GM21529 (cell line): ENCODE measurements at regions not wholly inside any gene's neighbourhood (a gene's known extent, or its start where the extent isn't known, plus 50 kb on each side); places are given as distances from the start of the nearest gene placed in this dataset.
"Not testable (repeated sequence)": the region's sequence is repeated elsewhere in the genome, so short reads cannot be mapped to it uniquely, and the experiment has no call there.

ENCODE experiments used
- ATAC-seq: cut with Tn5 transposase; IDR thresholded peaks from one replicate; pipeline ENCODE4 v1.9.1; 2021; ENCODE audit not compliant: unreplicated experiment

DNA sequence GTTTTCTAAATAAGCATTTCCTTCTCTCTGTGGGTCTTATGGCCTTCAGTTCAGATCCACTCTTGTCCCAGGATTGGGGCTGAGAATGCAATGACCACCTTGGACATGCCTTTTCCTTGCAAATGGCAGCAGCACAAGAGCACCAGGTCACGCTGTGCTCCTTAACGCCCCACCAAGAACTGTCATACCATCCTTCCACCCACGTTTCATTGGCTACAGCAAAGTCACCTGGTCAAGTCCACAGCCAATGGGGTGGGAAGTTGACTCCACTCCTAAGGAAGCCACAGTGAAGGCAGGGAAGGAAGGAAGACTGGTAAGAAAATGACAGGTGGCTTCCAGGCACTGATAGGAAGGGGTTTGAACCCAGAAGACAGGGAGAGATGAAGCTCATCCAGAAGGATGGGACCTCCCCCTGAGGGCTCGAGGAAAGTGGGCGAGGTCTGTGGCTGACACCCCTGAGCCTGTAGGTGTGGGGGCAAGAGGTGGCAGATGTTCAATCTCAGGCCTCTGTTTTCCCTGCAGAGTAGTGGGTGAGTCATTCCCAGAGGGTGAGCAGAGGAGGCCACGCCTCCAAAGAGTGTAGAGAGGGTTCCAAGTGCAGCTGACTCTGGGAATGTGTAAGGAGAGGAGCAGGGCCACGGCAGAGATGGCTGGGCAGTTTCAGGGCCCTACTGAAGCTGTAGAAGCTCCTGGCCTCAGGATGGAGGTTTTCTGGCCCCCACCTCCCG lies 113.5 kb upstream of the VRK1 start:
- ATAC-seq: peak; percentile 77

DNA sequence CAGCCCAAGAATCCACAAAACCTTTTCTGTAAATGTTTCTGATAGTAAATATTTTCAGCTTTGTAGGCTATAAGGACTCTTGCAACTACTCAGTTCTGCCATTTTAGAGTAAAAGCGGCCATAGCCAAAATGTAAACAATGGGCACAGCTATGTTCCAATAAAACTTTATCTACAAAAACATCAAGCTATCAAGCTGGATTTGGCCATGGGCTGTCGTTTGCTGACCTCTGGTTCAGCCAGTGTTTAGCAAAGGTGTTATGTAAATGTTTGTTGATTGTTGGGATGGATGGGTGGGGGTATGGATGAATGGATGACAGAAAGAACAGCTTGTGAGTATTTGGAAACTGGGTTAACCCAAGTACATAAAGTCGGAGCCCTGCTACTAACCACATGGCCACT lies 111.1 kb upstream of the VRK1 start:
- no peak for ATAC-seq

DNA sequence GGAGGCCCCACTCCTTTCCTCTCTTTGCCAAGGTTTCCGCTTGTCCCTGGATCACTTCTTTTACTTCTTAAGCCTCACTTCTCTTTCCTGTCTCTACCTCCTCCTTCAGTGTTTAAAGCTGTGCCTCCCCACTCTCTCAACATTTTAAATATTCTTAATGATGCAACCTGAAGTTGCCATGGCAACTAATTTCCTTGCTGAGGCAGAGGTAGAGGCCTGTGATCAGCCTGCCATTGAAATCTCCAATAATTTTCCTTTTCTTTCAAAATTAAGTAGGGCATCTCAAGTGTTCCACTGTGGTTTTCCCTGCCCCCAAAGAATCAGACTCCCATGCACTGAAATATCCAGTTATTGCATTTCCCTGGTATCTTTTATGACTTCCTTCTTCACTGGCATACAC lies 108.6 kb upstream of the VRK1 start:
- ATAC-seq: no peak

DNA sequence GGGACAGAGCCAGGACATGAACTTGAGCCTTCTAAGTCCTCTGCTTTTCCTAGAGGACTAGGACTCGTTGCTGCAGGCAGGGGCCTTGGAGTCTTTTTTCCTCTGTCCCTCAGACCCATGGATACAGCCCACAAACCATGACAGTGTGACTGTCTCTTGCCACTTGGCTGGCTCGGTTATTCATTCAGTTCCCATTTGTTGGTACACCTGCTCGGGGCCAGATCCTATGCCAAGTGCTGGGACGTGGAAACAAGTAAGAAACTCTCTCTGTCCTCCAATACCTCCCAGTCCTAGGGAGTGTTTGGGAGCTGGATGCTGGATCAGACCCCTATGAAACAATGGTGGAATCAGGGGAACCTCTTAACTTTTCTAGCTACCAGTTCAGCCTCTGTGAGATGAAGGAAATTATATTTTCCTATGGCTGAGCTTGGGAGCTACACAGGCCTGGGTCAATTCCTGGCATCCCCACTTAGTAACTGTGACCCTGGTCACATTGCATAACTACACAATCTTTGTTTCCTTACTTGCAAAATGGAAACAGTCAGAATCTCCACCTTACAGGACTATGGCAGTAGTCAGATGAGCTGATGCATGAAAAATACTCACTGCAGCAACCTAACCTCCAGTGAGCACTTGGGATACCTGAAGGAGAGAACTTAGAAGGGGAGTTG lies 106.3 kb upstream of the VRK1 start:
- ATAC-seq: no peak

DNA sequence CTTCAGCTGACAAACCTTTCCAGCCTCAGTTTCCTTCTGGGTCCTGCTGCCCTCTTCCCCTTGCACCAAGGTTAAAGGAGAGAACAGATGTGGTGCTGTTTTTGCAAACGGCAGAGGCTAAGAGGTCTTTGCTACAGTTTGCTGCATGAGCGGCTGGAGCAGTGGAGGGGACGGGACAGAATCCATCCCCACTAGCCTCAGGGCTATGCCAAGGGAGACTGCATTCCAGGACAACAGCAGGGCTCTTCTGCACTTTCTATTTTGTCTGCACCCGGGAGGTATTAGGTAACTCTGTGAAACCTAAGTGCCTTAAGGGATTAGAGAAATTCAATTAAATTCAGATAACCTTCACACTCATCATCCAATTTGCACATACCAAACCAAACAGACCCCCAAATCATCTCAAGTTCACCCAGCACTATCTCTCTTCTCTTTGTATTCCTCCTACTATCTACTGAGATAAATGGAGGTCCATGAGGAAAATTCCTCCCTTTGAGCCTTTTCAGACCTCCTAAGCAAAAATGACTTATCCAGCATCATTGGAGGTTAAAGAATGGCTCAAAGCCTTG lies 103.8 kb upstream of the VRK1 start:
- no peak for ATAC-seq

DNA sequence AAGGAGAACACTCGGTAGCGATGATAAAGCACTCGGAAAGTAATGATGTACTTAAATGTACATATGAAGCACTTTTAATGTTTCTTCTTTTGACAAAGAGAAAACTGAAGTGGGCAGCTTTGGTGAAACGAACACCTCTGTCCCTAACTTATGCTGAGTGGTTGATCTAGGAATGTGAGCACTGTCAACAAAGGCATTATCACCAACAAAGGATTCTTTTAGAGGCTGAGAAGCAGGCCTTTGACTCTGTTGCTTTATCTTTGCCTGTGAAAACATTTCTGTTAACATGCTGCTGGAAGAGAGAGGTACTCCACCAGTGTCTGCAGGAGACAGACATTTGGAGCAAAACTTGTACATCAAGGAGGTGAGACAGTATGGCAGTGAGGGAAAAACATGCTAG lies 103.2 kb upstream of the VRK1 start:
- ATAC-seq: no peak

DNA sequence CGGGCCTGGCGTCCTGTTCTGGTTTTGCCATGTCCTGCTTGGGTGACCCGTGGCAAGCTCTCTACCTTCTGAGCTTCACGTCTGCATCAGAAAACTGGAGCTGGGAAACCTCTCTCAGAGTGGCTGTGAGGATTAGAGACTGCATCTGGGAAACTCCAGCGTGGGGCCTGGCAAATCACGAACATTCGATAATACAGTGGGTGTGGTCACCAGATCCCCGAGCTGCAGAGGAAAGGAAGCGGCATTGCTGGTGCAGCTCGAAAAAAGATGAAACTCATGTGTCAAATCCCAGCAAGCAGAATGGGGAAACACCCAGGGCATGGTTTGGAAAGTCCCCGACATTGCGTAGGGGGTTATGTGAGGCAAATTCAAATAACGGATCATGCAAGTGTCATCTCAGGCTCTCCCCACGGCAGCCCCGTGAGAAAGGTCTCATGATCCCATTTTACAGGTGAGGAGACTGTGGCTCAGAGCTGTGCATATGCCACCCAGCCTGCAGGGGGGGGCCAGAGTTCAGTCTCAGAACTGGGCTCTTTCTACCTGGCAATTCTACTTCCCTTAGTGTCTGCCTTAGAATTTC lies 98.1 kb upstream of the VRK1 start:
- peak; percentile 84 for ATAC-seq

DNA sequence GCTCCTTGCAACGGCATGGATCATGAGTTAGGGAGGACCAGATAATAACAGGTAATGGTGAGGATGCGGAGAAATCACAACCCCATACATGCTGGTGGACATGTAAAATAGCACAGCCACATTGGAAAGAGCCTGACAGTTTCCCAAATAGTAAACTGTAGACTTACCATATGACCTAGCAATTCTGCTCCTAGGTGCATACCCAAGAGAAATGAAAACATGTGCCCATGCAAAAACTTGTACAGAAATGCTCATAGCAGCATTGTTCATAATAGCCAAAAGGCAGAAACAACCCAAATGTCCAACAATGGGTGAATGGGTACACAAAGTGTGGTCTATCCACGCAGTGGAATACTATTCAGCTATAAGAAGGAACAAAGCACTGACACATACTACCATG lies 97.5 kb upstream of the VRK1 start:
- no peak for ATAC-seq

DNA sequence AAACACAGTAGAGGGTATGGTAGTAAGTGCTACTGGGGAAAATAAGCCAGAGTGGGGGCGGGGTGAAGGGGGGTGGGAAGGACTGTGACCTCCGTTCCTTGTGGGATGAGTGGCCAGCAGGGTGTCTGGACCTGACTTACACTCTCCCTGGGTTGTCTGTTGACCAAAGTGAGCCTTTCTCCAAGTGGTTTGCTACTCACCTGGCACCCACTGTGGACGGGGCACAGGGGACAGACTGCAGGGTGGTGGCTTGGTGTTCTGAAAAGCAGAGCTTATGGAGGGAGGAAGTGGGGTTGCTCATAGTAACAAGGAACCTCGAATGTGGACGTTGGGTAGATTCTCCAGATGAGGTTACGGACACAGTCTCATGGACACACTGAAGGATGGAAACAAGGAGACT lies 94.4 kb upstream of the VRK1 start:
- no peak for ATAC-seq

DNA sequence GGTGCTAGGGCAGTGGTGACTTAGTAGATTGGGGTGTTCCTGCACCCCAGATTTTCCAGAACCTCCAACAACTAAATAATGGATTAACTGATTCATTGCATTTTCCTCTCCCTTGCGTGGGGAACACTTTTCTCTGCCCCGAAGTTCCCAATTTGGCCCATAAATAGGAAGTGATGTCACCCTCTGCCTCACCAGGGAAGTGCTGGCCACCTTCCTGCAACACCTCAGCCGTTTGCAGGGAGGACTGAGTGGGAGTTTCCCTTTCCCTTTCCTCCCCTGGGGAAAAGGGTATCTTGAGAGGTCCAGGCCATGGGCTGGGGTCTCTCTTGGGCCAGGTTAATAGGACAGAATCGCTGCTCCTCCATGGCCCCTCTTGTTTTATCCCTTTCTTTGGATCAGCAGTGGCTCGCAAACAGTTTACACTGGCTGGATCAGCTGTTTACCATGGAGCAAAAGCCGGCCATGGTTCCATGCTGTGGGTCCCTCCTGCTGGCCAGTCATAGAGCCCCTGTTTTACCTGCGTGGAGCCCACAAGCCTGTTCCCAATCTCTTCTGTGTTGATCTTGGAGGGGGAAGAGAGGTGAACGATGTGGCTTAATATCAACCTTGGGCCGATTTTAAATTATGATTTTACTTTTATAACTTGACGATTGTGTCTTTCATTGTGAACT lies 91.6 kb upstream of the VRK1 start:
- ATAC-seq: no peak

DNA sequence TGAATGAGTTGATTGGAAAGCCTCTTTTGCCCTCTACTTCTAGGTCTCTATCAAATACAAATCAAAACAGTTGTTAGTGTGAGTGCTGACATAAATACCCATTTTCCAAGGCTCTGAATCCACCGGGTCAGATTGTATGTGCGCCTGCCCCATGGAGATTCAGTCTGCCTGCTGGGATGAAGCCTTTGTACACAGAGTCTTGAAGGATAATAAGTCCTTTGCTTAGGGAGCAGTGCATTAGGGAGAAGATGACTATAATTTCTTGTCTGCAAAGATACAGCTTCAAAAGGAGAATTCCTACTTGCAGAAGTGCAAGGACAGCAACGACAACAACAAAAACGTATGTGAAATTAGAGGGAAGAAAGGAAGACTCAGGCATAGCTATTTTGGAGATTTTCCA lies 90.3 kb upstream of the VRK1 start:
- no peak for ATAC-seq

DNA sequence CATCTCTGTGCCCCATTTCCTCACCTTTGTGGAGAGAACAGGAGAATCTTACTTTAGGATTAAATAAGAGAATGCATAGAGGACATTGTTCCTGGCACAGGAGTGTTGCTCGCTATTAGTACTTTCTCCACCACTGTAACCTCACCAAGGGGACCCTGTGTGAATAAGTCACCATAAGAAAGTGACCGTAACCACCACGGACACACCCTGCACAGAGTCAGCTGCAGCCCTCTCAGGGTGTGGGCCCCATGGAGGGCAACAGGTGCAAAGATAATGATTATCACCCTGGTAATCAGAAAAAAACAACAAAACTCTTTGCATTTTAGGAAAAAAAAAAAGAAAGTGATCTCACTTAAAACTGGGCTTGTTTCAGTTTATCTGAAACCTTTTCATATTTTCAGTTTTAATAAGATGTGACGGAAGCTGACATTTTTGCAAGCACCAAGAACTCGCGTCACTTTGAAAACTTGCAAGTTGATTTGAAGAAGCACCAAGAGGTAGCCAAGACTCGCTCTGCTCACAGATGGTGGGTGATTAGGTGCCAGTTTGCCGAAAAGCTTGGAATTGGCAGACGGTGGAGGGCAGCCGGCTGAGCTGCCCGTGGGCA lies 87.0 kb upstream of the VRK1 start:
- ATAC-seq: no peak

DNA sequence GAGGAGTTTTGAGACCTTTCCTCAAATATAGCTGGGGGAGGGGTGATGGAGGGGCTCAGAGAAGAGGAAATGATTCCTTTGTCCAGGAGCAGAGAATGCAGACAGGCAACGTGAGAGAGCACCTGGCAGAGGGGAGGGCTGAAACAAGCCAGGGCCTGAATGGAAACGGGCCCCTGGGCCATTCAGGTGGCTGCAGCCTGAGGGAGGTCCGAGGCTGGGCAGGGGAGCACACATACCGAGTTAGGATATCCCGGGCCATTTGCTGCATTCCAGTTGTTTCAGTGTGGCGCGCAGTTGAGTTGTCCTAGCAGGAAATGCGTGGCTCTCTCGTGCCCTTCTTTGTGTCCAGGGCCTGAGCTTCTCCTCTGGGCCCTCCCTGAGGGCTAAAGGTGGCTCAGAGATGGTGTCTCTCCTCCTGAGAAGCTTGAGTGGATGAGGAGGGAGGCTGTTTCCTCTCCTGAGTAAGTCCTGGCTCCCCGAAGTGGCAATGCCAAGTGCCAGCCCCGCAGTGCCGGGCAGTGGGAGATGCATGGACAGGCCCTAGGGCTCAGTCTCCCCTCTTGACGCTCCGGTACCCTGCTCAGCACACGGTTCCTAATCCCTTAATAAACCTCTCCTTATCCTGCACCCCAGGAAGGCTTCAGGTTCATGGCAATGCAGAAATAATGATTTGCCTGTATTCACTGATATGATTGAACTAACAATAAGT lies 85.5 kb upstream of the VRK1 start:
- ATAC-seq: no peak

DNA sequence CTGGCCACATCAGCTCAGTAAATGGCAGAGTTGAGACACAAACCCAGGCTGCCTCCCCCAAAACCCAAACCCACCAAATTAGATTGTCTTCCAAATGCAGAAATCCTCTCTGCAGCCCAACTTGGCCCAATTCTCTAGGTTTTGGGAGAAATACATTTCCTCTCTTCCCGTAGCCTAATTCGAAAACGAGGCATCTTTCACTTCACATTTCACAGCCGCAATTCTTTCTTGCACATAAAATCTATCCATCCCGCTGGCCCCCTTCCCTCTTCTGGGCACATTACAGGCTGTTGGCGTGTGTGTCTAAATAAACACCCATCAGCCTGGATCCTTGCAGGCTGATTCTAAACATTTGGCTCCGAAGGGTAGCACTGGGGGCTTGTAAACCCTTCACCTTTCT lies 83.8 kb upstream of the VRK1 start:
- ATAC-seq: no peak

DNA sequence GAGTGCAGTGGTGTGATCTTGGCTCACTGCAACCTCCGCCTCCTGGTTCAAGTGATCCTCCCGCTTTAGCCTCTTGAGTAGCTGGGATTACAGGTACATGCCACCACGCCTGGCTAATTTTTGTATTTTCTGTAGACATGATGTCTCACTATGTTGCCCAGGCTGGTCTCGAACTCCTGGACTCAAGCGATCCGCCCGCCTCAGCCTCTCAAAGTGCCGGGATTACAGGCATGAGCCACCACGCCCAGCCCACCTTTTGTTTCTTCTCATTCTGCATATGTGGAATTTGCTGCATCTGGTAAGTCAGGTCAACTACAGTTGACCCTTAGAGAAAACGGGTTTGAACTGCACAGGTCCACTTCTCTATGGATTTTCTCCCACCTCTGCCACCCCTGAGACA lies 82.6 kb upstream of the VRK1 start:
- not testable (repeated sequence) for ATAC-seq

DNA sequence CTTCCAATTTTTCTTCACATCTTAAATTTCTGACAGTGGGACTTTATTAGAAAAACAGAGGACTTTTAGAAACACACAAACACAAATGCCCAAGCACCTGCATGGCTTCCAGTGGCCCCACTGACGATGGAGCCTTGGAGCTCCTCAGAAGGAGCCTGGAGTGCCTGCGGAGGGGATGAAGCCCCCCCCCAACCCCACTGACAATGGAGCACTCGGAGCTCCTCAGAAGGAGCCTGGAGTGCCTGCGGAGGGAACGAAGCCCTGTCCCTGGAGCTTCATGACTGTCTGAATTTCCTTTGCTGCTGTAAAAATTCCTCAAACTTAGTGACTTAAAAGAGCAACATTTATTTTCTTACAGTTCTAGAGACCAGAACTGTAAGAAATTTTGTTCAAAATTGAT lies 80.1 kb upstream of the VRK1 start:
- ATAC-seq: no peak

DNA sequence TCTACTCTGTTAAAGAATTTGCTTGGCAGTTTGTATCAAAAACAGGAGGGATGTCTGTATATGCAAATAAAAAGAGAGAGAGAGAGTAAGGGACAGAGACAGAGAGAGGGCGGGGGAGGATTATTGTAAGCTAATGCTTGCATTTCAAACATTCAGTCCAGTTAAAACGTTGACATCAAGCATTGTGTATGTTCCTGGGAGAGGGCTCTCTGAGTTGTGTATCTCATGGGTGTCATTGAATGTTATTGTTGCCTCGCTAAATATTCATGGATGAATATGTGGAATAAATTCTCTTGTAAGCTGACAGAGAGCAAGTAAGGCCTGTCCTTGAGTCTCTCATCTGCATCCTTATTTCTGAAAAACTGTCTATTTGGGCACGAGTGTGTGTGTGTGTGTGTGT lies 78.8 kb upstream of the VRK1 start:
- no peak for ATAC-seq

DNA sequence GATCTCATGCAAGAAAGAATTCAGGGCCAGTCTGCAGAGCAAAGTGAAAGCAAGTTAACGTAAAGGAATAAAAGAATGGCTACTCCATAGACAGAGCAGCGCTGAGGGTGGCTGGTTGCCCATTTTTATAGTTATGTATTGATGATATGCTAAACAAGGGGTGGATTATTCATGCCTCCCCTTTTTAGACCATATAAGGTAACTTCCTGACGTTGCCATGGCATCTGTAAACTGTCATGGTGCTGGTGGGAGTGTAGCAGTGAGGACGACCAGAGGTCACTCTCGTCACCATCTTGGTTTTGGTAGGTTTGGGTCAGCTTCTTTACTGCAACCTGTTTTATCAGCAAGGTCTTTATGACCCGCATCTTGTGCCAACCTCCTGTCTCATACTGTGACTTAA lies 76.5 kb upstream of the VRK1 start:
- not testable (repeated sequence) for ATAC-seq

DNA sequence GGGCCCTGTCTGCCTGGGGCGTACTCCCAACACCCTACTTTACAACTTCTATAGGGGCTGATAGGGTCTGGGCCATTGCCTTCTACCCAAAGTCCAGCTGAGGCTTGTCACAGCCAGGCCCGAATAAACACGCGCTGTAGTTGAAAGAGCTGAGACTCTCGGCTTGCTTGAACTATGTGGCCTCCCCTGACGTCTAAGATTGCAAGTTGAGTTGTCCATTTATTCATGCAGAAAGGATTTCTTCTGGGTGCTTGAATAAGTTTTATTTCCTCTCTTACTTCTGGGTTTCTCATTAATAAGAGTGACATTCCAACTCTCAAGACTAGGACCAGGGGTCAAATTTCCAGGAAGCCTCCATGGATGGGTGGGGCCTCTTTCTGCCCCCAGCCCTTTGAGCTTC lies 74.4 kb upstream of the VRK1 start:
- ATAC-seq: no peak

DNA sequence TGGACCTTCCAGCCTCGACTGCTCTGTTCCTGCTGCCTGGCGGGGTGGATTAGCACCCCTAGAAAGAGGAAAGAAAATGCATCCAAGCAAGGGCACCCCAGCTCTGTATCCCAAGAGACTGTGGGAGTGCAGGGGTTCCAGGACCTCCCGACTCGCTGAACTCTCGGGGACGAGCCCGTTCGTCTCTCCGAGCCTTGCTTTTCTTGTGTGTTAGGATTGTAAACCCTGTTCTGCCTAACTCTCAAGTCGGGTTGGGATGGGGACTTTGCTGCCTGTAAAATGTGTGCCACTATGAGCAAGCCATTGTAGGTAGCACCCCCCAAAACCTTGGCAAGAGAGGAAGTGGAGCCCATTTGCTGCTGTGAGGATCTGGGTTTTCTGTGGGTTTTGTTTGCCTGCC lies 73.2 kb upstream of the VRK1 start:
- ATAC-seq: no peak

DNA sequence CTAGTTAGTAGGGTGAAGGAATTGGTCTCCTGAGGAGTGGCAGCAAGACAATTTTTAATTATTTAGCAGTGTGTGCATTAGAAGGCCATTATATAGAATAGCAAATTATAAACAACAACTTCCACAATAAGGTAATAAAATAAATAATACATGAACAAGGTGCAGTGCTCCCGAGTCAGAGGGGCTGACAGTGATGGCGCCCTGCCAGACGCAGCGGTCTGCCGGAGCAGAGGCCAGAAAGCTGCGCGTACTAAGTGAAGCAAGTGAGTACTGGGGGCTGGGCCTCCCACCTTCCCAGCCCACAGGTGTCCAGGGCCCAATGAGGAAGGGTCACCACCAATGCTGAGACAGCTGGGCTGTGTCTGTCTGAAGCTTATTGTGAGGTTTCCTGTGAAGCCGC lies 72.0 kb upstream of the VRK1 start:
- ATAC-seq: no peak
